Natural killer cell (primary cell): ENCODE measurements at regions not wholly inside any gene's neighbourhood (a gene's known extent, or its start where the extent isn't known, plus 50 kb on each side); places are given as distances from the start of the nearest gene placed in this dataset.

Experiments
- ATAC-seq, 3 donors: fragments of 150-1000 bp in 2 of 3; fragments of 200-7000 bp in 1 of 3; cut with Tn5 transposase; 1 replicate in 1 of 3; 2 replicates in 2 of 3; pipeline ENCODE4 v1.10.0; 2021; ENCODE audit warnings: mild to moderate bottlenecking in 2 of 3, moderate library complexity in 2 of 3
- DNase-seq, 2 donors: peaks; one replicate each; pipeline versions ENCODE4 v3.0.0 to v3.0.0-alpha.2; 2013 to 2021; ENCODE audit warnings: mixed read lengths in 1 of 2
- H3K27ac ChIP-seq: one replicate; pipeline ENCODE4 v1.5.1; 2013; ENCODE audit warnings: mild to moderate bottlenecking, low read length
- H3K27me3 ChIP-seq: one replicate; pipeline ENCODE4 v1.6.1; 2013; ENCODE audit warnings: low read length; ENCODE audit not compliant: control insufficient read depth, insufficient read depth
- H3K36me3 ChIP-seq: one replicate; pipeline ENCODE4 v1.6.1; 2013; ENCODE audit warnings: low read length; ENCODE audit not compliant: control insufficient read depth, insufficient read depth
- H3K4me1 ChIP-seq: one replicate; pipeline ENCODE4 v1.6.1; 2013; ENCODE audit warnings: low read length; ENCODE audit not compliant: control insufficient read depth, insufficient read depth
- H3K4me3 ChIP-seq: one replicate; pipeline ENCODE4 v1.5.1; 2013; ENCODE audit warnings: low read length
- H3K9me3 ChIP-seq: one replicate; pipeline ENCODE4 v1.6.1; 2013; ENCODE audit warnings: low read length; ENCODE audit not compliant: control insufficient read depth, insufficient read depth
- H3K27ac Mint-ChIP-seq, 2 donors: one replicate each; pipeline ENCODE4 v1.8.0; 2022; ENCODE audit warnings: mild to moderate bottlenecking in 2 of 2, mixed read lengths in 2 of 2, moderate library complexity in 1 of 2
- H3K27me3 Mint-ChIP-seq, 2 donors: one replicate each; pipeline ENCODE4 v1.8.0; 2022; ENCODE audit warnings: low read depth in 2 of 2, mixed read lengths in 2 of 2
- H3K36me3 Mint-ChIP-seq: one replicate; pipeline ENCODE4 v1.8.0; 2022; ENCODE audit warnings: mixed read lengths
- H3K4me1 Mint-ChIP-seq, 2 donors: one replicate each; pipeline ENCODE4 v1.8.0; 2022; ENCODE audit warnings: mixed read lengths in 2 of 2
- H3K4me3 Mint-ChIP-seq: one replicate; pipeline ENCODE4 v1.8.0; 2022; ENCODE audit warnings: mild to moderate bottlenecking, moderate library complexity, mixed read lengths
- H3K9me3 Mint-ChIP-seq, 2 donors: one replicate each; pipeline ENCODE4 v1.8.0; 2022; ENCODE audit warnings: mixed read lengths in 2 of 2
- WGBS: methylation state at CpG from one replicate; pipeline ENCODE4 v1.1.7; 2013; ENCODE audit warnings: missing lambda C conversion rate; ENCODE audit not compliant: insufficient coverage; 5-methylcytosine and 5-hydroxymethylcytosine counted together
- intact Hi-C: fragments of 100-400 bp; cut with micrococcal nuclease; formaldehyde crosslinking; loops from one replicate; pipeline ENCODE4 v1.14.2; 2022
- TF ChIP-seq, protein P1 (sequence below): fragments of 200-600 bp; IDR thresholded peaks from one replicate; pipeline ENCODE4 v1.8.0; 2022; ENCODE audit warnings: antibody characterized with exemption

DNA sequence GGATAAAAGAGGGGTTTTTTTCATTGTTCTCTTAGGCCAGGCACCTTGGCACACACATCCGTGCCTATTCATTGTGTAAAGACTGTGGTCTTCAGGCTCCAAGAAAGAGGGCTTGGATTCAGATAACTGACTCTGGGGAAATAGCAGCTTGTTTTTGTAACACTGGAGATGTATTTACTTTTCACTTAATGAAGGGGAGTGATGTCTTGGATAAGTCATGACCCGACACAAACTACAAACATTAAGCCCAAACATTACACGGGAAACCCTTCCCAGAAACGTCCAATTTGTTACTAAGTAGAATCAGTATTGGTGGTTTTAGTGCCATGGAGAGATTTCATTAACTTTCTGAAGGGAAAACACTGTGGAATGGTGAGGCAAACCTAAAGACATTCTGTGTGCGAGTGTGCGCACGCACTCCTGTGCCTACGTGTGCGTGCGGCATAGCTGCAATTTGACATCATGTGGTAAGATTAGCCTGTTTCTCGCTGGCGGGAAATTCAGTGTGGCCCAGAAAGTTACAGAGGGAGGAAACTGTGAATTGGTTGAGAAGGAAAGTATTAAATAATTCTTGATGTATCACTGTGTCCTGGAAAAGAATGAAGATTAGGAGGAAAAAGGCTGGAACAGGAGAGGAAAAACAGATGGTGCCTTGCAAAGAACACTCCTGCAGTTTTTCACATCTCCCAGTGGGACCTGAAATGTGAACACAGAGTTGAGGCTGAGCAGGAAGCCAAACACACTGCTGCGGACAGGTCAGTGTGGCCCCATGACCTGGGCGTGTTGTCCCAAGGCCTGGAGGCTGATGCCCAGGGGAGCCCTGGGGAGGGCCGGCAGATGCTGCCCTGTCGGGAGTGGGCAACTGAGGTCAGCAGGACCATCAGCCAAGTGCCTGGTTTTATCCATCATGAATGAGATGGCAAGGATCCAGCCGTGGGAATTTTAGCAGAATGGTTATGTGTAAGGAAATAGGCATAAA, 108.5 kb downstream of the GAS1 start:
- Histone ChIP-seq H3K4me1 (no peaks in the 10 kb centered on the region), H3K27ac (no peak overlapping the region), H3K36me3 (no peaks in the 10 kb centered on the region), H3K4me3 (no peak overlapping the region), H3K27me3 (no peaks in the 10 kb centered on the region), H3K9me3 (no peaks in the 10 kb centered on the region)
- Mint-ChIP-seq H3K4me1 (no peaks in the 10 kb centered on the region), H3K27me3 (peaks cover 11 to 14% of the 10 kb centered on the region in 2 donors), H3K9me3 (no peaks in the 10 kb centered on the region), H3K36me3 (no peaks in the 10 kb centered on the region), H3K27ac (no peak overlapping the region), H3K4me3 (no peak overlapping the region)
- intact Hi-C loops, result no loop called here
- no peak for DNase-seq
- ATAC-seq, result no peak
- TF ChIP-seq, protein P1, sequence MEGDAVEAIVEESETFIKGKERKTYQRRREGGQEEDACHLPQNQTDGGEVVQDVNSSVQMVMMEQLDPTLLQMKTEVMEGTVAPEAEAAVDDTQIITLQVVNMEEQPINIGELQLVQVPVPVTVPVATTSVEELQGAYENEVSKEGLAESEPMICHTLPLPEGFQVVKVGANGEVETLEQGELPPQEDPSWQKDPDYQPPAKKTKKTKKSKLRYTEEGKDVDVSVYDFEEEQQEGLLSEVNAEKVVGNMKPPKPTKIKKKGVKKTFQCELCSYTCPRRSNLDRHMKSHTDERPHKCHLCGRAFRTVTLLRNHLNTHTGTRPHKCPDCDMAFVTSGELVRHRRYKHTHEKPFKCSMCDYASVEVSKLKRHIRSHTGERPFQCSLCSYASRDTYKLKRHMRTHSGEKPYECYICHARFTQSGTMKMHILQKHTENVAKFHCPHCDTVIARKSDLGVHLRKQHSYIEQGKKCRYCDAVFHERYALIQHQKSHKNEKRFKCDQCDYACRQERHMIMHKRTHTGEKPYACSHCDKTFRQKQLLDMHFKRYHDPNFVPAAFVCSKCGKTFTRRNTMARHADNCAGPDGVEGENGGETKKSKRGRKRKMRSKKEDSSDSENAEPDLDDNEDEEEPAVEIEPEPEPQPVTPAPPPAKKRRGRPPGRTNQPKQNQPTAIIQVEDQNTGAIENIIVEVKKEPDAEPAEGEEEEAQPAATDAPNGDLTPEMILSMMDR, result no peak
- WGBS, result 92% methylated on average over 15 of the region's 17 CpGs

DNA sequence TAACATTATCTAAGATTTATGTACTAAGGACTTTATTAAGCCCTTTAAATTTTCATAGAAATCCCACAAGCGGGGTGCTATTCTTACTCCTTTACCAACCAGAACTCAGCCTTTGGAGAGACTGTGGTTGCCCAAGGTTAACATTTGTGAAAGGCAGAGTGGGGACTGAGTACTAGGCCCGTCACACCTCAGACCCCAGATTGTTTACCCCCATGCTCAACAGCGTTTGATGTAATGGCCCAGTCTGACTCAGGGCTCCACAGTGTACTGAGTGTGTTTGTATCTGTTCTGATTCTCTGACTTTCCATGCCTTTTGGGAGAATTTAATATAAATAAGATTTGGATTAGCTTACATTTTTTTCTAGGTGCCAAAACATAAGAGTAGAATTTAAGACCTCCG, 110.0 kb downstream of the GAS1 start:
- Histone ChIP-seq H3K9me3 (no peaks in the 10 kb centered on the region), H3K4me3 (no peak overlapping the region), H3K36me3 (no peaks in the 10 kb centered on the region), H3K4me1 (no peaks in the 10 kb centered on the region), H3K27me3 (peaks cover 2% of the 10 kb centered on the region), H3K27ac (no peak overlapping the region)
- Mint-ChIP-seq H3K4me1 (no peaks in the 10 kb centered on the region), H3K27ac (no peak overlapping the region), H3K36me3 (no peaks in the 10 kb centered on the region), H3K9me3 (no peaks in the 10 kb centered on the region), H3K27me3 (peaks cover 10% of the 10 kb centered on the region in 2 donors), H3K4me3 (no peak overlapping the region)
- TF ChIP-seq, protein P1, result no peak
- no peak for ATAC-seq
- no peak for DNase-seq
- intact Hi-C loops, result no loop called here
- WGBS, result 100% methylated on average over 3 of the region's 4 CpGs

DNA sequence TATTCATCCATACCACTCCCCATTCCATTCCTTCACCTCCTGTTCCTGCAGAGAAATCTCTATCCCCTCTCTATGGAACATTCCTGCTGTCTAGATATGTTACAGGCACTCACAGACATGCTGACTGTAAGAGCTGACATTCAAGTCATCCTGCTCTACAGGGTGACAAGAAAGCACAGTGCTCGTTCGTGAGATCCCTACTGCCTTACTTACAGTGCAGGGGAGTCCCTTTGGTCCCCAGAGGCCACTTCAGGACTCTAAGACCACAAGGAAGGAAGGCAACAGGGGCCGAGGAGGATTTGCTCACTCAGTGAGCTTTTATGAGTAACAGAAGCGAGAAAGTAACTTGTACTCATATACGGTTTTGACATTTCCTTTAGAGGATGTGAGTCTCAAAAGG, 110.5 kb downstream of the GAS1 start:
- ATAC-seq (no peak), DNase-seq (no peak)
- no peak overlapping the region for H3K4me3 Mint-ChIP-seq
- H3K27me3 Mint-ChIP-seq, result peaks cover 10 to 12% of the 10 kb centered on the region in 2 donors
- H3K27ac Mint-ChIP-seq, result no peak overlapping the region
- no peak overlapping the region for H3K27ac ChIP-seq
- H3K4me1 Mint-ChIP-seq, result no peaks in the 10 kb centered on the region
- H3K4me1 ChIP-seq, result no peaks in the 10 kb centered on the region
- peaks cover 2% of the 10 kb centered on the region for H3K27me3 ChIP-seq
- no peaks in the 10 kb centered on the region for H3K36me3 Mint-ChIP-seq
- TF ChIP-seq, protein P1, result no peak
- H3K9me3 ChIP-seq, result no peaks in the 10 kb centered on the region
- H3K36me3 ChIP-seq, result no peaks in the 10 kb centered on the region
- H3K4me3 ChIP-seq, result no peak overlapping the region
- H3K9me3 Mint-ChIP-seq, result no peaks in the 10 kb centered on the region
- intact Hi-C loops, result no loop called here
- 77% methylated on average over 5 of the region's 5 CpGs for WGBS
